Vagina (tissue), 2 donors: ENCODE measurements at regions not wholly inside any gene's neighbourhood (a gene's known extent, or its start where the extent isn't known, plus 50 kb on each side); places are given as distances from the start of the nearest gene placed in this dataset.

Experiments
- DNase-seq, 2 donors: peaks; one replicate each; pipeline ENCODE4 v3.0.0-alpha.2; 2017; ENCODE audit errors: extremely low spot score in 2 of 2
- H3K27ac ChIP-seq: fragments of 200-600 bp; sonication (generic); one replicate; pipeline ENCODE4 v1.5.1; 2019
- H3K27me3 ChIP-seq: fragments of 200-600 bp; sonication (generic); one replicate; pipeline ENCODE4 v1.5.1; 2019
- H3K36me3 ChIP-seq, 2 donors: fragments of 200-600 bp; sonication (generic); one replicate each; pipeline ENCODE4 v1.5.1; 2017 to 2019
- H3K4me1 ChIP-seq: fragments of 200-600 bp; sonication (generic); one replicate; pipeline ENCODE4 v1.5.1; 2019
- H3K4me3 ChIP-seq, 2 donors: fragments of 200-600 bp; sonication (generic); 1 replicate in 1 of 2; 2 replicates in 1 of 2; pipeline ENCODE4 v1.5.1; 2016 to 2019
- H3K9me3 ChIP-seq: fragments of 200-600 bp; sonication (generic); one replicate; pipeline ENCODE4 v1.5.1; 2019
- CTCF ChIP-seq, 3 experiments: fragments of 450-650 bp in 2 of 3; fragments of 200-600 bp in 1 of 3; sonication (generic) in 1 of 3; IDR thresholded peaks; one replicate each; pipeline ENCODE4 v1.5.1; 2017 to 2019; ENCODE audit warnings: antibody characterized with exemption in 3 of 3, mild to moderate bottlenecking in 2 of 3, moderate library complexity in 2 of 3
- POLR2A ChIP-seq, 2 donors: fragments of 450-650 bp; IDR thresholded peaks; one replicate each; pipeline ENCODE4 v1.6.1; 2017; ENCODE audit warnings: antibody characterized with exemption in 2 of 2, mild to moderate bottlenecking in 2 of 2, moderate library complexity in 2 of 2
- POLR2AphosphoS5 ChIP-seq, 2 donors: sonication (generic); formaldehyde crosslinking; IDR thresholded peaks; one replicate each; pipeline ENCODE4 v1.9.0; 2017; ENCODE audit warnings: antibody characterized with exemption in 2 of 2, mild to moderate bottlenecking in 2 of 2, low read depth in 1 of 2; ENCODE audit not compliant: insufficient read depth in 1 of 2
- intact Hi-C: fragments of 100-400 bp; cut with DNase I; formaldehyde crosslinking; loops from one replicate; pipeline ENCODE4 v1.15.1; 2023

- Histone ChIP-seq H3K4me1 (no peaks in the 10 kb centered on the region), H3K4me3 (no peak overlapping the region), H3K27me3 (no peaks in the 10 kb centered on the region), H3K27ac (no peak overlapping the region), H3K9me3 (no peaks in the 10 kb centered on the region), H3K36me3 (no peaks in the 10 kb centered on the region)
- DNase-seq, result no peak
- no peak for TF ChIP-seq POLR2AphosphoS5 (IDR thresholded peaks at IDR 0.05; ENCODE audit: insufficient read depth in 1 of 2, low read depth in 1 of 2)
- no peak for TF ChIP-seq CTCF (IDR thresholded peaks at IDR 0.05)
- no peak for TF ChIP-seq POLR2A (IDR thresholded peaks at IDR 0.05)
- intact Hi-C loops, result no loop called here
Measured at GRCh38 chr15:47466357-47466756, 250.9 kb upstream of the SEMA6D start.

GRCh38 chr15:47470983-47471382, 246.3 kb upstream of the SEMA6D start:
- TF ChIP-seq CTCF (IDR thresholded peaks at IDR 0.05), result no peak
- no peak overlapping the region for H3K4me3 ChIP-seq
- no peak overlapping the region for H3K27ac ChIP-seq
- no peak for DNase-seq
- H3K27me3 ChIP-seq, result no peaks in the 10 kb centered on the region
- H3K4me1 ChIP-seq, result peaks cover 19% of the 10 kb centered on the region
- H3K9me3 ChIP-seq, result no peaks in the 10 kb centered on the region
- no peaks in the 10 kb centered on the region for H3K36me3 ChIP-seq
- intact Hi-C loops, result no loop called here

- H3K9me3 ChIP-seq, result no peaks in the 10 kb centered on the region
- H3K27ac ChIP-seq, result peak overlapping the region; percentile 3
- no peak for TF ChIP-seq POLR2AphosphoS5 (IDR thresholded peaks at IDR 0.05; ENCODE audit: insufficient read depth in 1 of 2, low read depth in 1 of 2)
- no peak for TF ChIP-seq POLR2A (IDR thresholded peaks at IDR 0.05)
- TF ChIP-seq CTCF (IDR thresholded peaks at IDR 0.05), result no peak
- no peaks in the 10 kb centered on the region for H3K27me3 ChIP-seq
- no peak overlapping the region for H3K4me3 ChIP-seq
- H3K36me3 ChIP-seq, result no peaks in the 10 kb centered on the region
- no peak for DNase-seq
- intact Hi-C loops, result no loop called here
- H3K4me1 ChIP-seq, result peaks cover 27% of the 10 kb centered on the region
Measured at GRCh38 chr15:47473106-47473725, 244.1 kb upstream of the SEMA6D start.

- Histone ChIP-seq H3K4me3 (no peak overlapping the region), H3K27me3 (no peaks in the 10 kb centered on the region), H3K4me1 (peaks cover 27% of the 10 kb centered on the region), H3K9me3 (no peaks in the 10 kb centered on the region), H3K27ac (peak overlapping the region; percentile 3), H3K36me3 (no peaks in the 10 kb centered on the region)
- peak in 1 of 2 donors; percentile 89 for DNase-seq
- TF ChIP-seq CTCF (IDR thresholded peaks at IDR 0.05) (no peak), POLR2AphosphoS5 (IDR thresholded peaks at IDR 0.05; ENCODE audit: insufficient read depth in 1 of 2, low read depth in 1 of 2) (peak in 1 of 2 donors; percentile 72)
- intact Hi-C loops, result no loop called here
Measured at GRCh38 chr15:47473832-47474231, 243.5 kb upstream of the SEMA6D start.

- intact Hi-C loops, result no loop called here
Measured at GRCh38 chr15:47475336-47475735, 242.0 kb upstream of the SEMA6D start.

More at GRCh38 chr15:47475336-47475735, 242.0 kb upstream of the SEMA6D start:
- H3K4me1 ChIP-seq, result peaks cover 27% of the 10 kb centered on the region
- no peak for DNase-seq
- H3K27ac ChIP-seq, result no peak overlapping the region
- H3K36me3 ChIP-seq, result no peaks in the 10 kb centered on the region
- no peak overlapping the region for H3K4me3 ChIP-seq
- H3K27me3 ChIP-seq, result no peaks in the 10 kb centered on the region
- no peak for TF ChIP-seq POLR2AphosphoS5 (IDR thresholded peaks at IDR 0.05; ENCODE audit: insufficient read depth in 1 of 2, low read depth in 1 of 2)
- TF ChIP-seq POLR2A (IDR thresholded peaks at IDR 0.05), result no peak
- no peak for TF ChIP-seq CTCF (IDR thresholded peaks at IDR 0.05)
- H3K9me3 ChIP-seq, result no peaks in the 10 kb centered on the region
